ENCODE measurements at regions not wholly inside any gene's neighbourhood (a gene's known extent, or its start where the extent isn't known, plus 50 kb on each side); places are given as distances from the start of the nearest gene placed in this dataset.
"Not testable (repeated sequence)": the region's sequence is repeated elsewhere in the genome, so short reads cannot be mapped to it uniquely, and the experiment has no call there.

GRCh38 chr7:97449448-97449847 lies 282.4 kb upstream of the TAC1 start:
- CTCF ChIA-PET (ENCODE audit: low intra/inter-chr PET ratio, low total read pairs) = not testable (repeated sequence)

GRCh38 chr7:97450516-97450915 lies 281.4 kb upstream of the TAC1 start:
- WGBS (ENCODE audit: low lambda C conversion rate) = 0% methylated on average over 1 of the region's 1 CpG
- in situ Hi-C loops (cut with HindIII; ENCODE audit: extremely low pct_ligation_motif_present, low pct_unique_long_range_greater_than_20kb) = no loop called here
- Histone ChIP-seq H3K36me3 (replicated peaks in 1 of 2; ENCODE audit: control insufficient read depth in 1 of 2, insufficient read depth in 2 of 2, low read length in 2 of 2) (no peaks in the 10 kb centered on the region), H3K9me3 (ENCODE audit: low read length) (no peaks in the 10 kb centered on the region), H3K4me3 (replicated peaks in 1 of 3; ENCODE audit: insufficient read depth in 1 of 3, low read depth in 2 of 3, low read length in 3 of 3) (no peak overlapping the region), H3K27ac (ENCODE audit: extremely low read length, insufficient read depth, low read length) (no peak overlapping the region), H3K79me2 (ENCODE audit: insufficient read depth, low read length) (no peaks in the 10 kb centered on the region), H3K9ac (ENCODE audit: insufficient read depth, low read depth, low read length) (no peak overlapping the region), H2AFZ (ENCODE audit: low read length) (no peak overlapping the region), H4K20me1 (ENCODE audit: insufficient read depth, low read length) (no peaks in the 10 kb centered on the region), H3K4me1 (ENCODE audit: insufficient read depth, low read length) (no peaks in the 10 kb centered on the region), H3K27me3 (ENCODE audit: control insufficient read depth in 1 of 2, insufficient read depth in 2 of 2, low read length in 2 of 2) (no peaks in the 10 kb centered on the region), H3K4me2 (ENCODE audit: low read depth, low read length) (no peak overlapping the region)
- FAIRE-seq (no peak), ATAC-seq (no peak), DNase-seq (ENCODE audit: low spot score) (no peak)
- no TSS peak for BruUV-seq (replicated peaks)
- POLR2A ChIA-PET = no interaction called here
- intact Hi-C loops (cut with micrococcal nuclease; ENCODE audit: unreplicated experiment) = no loop called here
- CTCF ChIA-PET (ENCODE audit: low intra/inter-chr PET ratio, low total read pairs) = no interaction called here
- no peak for TF ChIP-seq ZNF251 (CRISPR knock-in tag; IDR thresholded peaks at IDR 0.05)
- no peak for TF ChIP-seq ARID3A (IDR thresholded peaks at IDR 0.05; ENCODE audit: low read depth, low read length)
- no peak for TF ChIP-seq RNF219 (CRISPR knock-in tag; IDR thresholded peaks at IDR 0.05)
- no peak for TF ChIP-seq MLXIP (CRISPR knock-in tag; IDR thresholded peaks at IDR 0.05; ENCODE audit: borderline replicate concordance)
- no peak for TF ChIP-seq HINFP (CRISPR knock-in tag; IDR thresholded peaks at IDR 0.05; ENCODE audit: low read depth)
- TF ChIP-seq ZBTB7A (CRISPR knock-in tag; IDR thresholded peaks at IDR 0.05) = no peak
- TF ChIP-seq KMT2B (CRISPR knock-in tag; IDR thresholded peaks at IDR 0.05) = no peak
- no peak for TF ChIP-seq ZNF768 (CRISPR knock-in tag; IDR thresholded peaks at IDR 0.05)

More at GRCh38 chr7:97449448-97449847, 282.4 kb upstream of the TAC1 start:
- H4K20me1 ChIP-seq (ENCODE audit: insufficient read depth, low read length); H2AFZ ChIP-seq (ENCODE audit: low read length); H3K4me2 ChIP-seq (ENCODE audit: low read depth, low read length); ATAC-seq; H3K36me3 ChIP-seq (replicated peaks in 1 of 2; ENCODE audit: control insufficient read depth in 1 of 2, insufficient read depth in 2 of 2, low read length in 2 of 2); H3K9ac ChIP-seq (ENCODE audit: insufficient read depth, low read depth, low read length); in situ Hi-C loops (cut with HindIII; ENCODE audit: extremely low pct_ligation_motif_present, low pct_unique_long_range_greater_than_20kb); DNase-seq (ENCODE audit: low spot score); H3K27ac ChIP-seq (ENCODE audit: extremely low read length, insufficient read depth, low read length); H3K9me3 ChIP-seq (ENCODE audit: low read length); H3K27me3 ChIP-seq (ENCODE audit: control insufficient read depth in 1 of 2, insufficient read depth in 2 of 2, low read length in 2 of 2); BruUV-seq (replicated peaks); FAIRE-seq; H3K4me1 ChIP-seq (ENCODE audit: insufficient read depth, low read length); H3K79me2 ChIP-seq (ENCODE audit: insufficient read depth, low read length); H3K4me3 ChIP-seq (replicated peaks in 1 of 3; ENCODE audit: insufficient read depth in 1 of 3, low read depth in 2 of 3, low read length in 3 of 3); intact Hi-C loops (cut with micrococcal nuclease; ENCODE audit: unreplicated experiment); POLR2A ChIA-PET: not testable (repeated sequence)
- 10% methylated on average over 3 of the region's 3 CpGs for WGBS (ENCODE audit: low lambda C conversion rate)

Data from HepG2 (cell line).